Choroid plexus epithelial cell (primary cell): ENCODE measurements at regions not wholly inside any gene's neighbourhood (a gene's known extent, or its start where the extent isn't known, plus 50 kb on each side); places are given as distances from the start of the nearest gene placed in this dataset.

Experiments used
- DNase-seq: peaks from one replicate; pipeline ENCODE4 v3.0.0-alpha.2; 2010; ENCODE audit warnings: low read depth
- H3K4me3 ChIP-seq: 2 replicates; pipeline ENCODE4 v1.5.1; 2011; ENCODE audit warnings: low read depth, mild to moderate bottlenecking, control low read depth, low read length, moderate library complexity
- CTCF ChIP-seq: conservative IDR thresholded peaks from 2 replicates; pipeline ENCODE4 v1.5.1; 2011; ENCODE audit warnings: low read depth, mild to moderate bottlenecking, control low read depth, inconsistent platforms, low read length, moderate library complexity

- H3K4me3 ChIP-seq = no peak overlapping the region
- no peak for TF ChIP-seq CTCF
- DNase-seq = no peak
Observed at GRCh38 chr4:81595798-81596610, 124.3 kb upstream of the RASGEF1B start.

GRCh38 chr4:81595287-81595686 lies 123.6 kb upstream of the RASGEF1B start:
- no peak for DNase-seq
- no peak overlapping the region for H3K4me3 ChIP-seq
- TF ChIP-seq CTCF = no peak

GRCh38 chr4:81594490-81595159 lies 122.9 kb upstream of the RASGEF1B start:
- H3K4me3 ChIP-seq = no peak overlapping the region
- no peak for TF ChIP-seq CTCF
- no peak for DNase-seq

GRCh38 chr4:81592701-81593100 lies 121.0 kb upstream of the RASGEF1B start:
- no peak overlapping the region for H3K4me3 ChIP-seq
- no peak for TF ChIP-seq CTCF
- no peak for DNase-seq

- no peak for TF ChIP-seq CTCF
- no peak overlapping the region for H3K4me3 ChIP-seq
Observed at GRCh38 chr4:81590596-81590995, 118.9 kb upstream of the RASGEF1B start.

GRCh38 chr4:81589262-81589661 lies 117.6 kb upstream of the RASGEF1B start:
- no peak for DNase-seq
- no peak overlapping the region for H3K4me3 ChIP-seq
- TF ChIP-seq CTCF = no peak

More at GRCh38 chr4:81590596-81590995, 118.9 kb upstream of the RASGEF1B start:
- no peak for DNase-seq
